NAMALWA (cell line): ENCODE measurements at regions not wholly inside any gene's neighbourhood (a gene's known extent, or its start where the extent isn't known, plus 50 kb on each side); places are given as distances from the start of the nearest gene placed in this dataset.

Experiments used
- DNase-seq: peaks from one replicate; pipeline ENCODE4 v3.0.0-alpha.2; 2015; ENCODE audit warnings: low spot score

GRCh38 chr5:162485666-162486292 is 418.2 kb downstream of the GABRG2 start:
- DNase-seq = no peak

GRCh38 chr5:162487528-162488525 is 420.3 kb downstream of the GABRG2 start:
- no peak for DNase-seq

- DNase-seq = no peak
Observed at GRCh38 chr5:162496100-162496808, 428.7 kb downstream of the GABRG2 start.

GRCh38 chr5:162497455-162497854 is 429.9 kb downstream of the GABRG2 start:
- no peak for DNase-seq

- DNase-seq = no peak
Observed at GRCh38 chr5:162502780-162503179, 435.2 kb downstream of the GABRG2 start.

GRCh38 chr5:162503796-162504195 is 436.2 kb downstream of the GABRG2 start:
- no peak for DNase-seq

- DNase-seq = no peak
Observed at GRCh38 chr5:162512935-162513565, 445.5 kb downstream of the GABRG2 start.

- DNase-seq = no peak
Observed at GRCh38 chr5:162514116-162514515, 446.5 kb downstream of the GABRG2 start.

- no peak for DNase-seq
Observed at GRCh38 chr5:162520878-162521277, 453.3 kb downstream of the GABRG2 start.

GRCh38 chr5:162529209-162529608 is 461.6 kb downstream of the GABRG2 start:
- DNase-seq = no peak

- no peak for DNase-seq
Observed at GRCh38 chr5:162529886-162530285, 462.3 kb downstream of the GABRG2 start.

- DNase-seq = no peak
Observed at GRCh38 chr5:162543437-162543836, 475.9 kb downstream of the GABRG2 start.

- no peak for DNase-seq
Observed at GRCh38 chr5:162544905-162545304, 477.3 kb downstream of the GABRG2 start.

GRCh38 chr5:162550236-162550635 is 482.7 kb downstream of the GABRG2 start:
- DNase-seq = no peak

GRCh38 chr5:162558120-162558519 is 490.5 kb downstream of the GABRG2 start:
- DNase-seq = no peak

- DNase-seq = no peak
Observed at GRCh38 chr5:162567644-162568043, 500.1 kb downstream of the GABRG2 start.

- no peak for DNase-seq
Observed at GRCh38 chr5:162573758-162574157, 506.2 kb downstream of the GABRG2 start.

GRCh38 chr5:162591724-162592123 is 524.2 kb downstream of the GABRG2 start:
- DNase-seq = no peak

GRCh38 chr5:162593881-162594280 is 526.3 kb downstream of the GABRG2 start:
- peak; percentile 40 for DNase-seq

- DNase-seq = no peak
Observed at GRCh38 chr5:162603443-162604070, 536.0 kb downstream of the GABRG2 start.

GRCh38 chr5:162607879-162608278 is 540.3 kb downstream of the GABRG2 start:
- DNase-seq = peak; percentile 22
